Chondrocyte (in vitro differentiated cells): ENCODE measurements at regions not wholly inside any gene's neighbourhood (a gene's known extent, or its start where the extent isn't known, plus 50 kb on each side); places are given as distances from the start of the nearest gene placed in this dataset.

Experiments used
- DNase-seq: peaks from one replicate; pipeline ENCODE4 v3.0.0; 2021; ENCODE audit warnings: mixed read lengths, low spot score
- H3K27ac Mint-ChIP-seq: one replicate; pipeline ENCODE4 v1.8.0; 2021; ENCODE audit warnings: mild to moderate bottlenecking, moderate library complexity, mixed read lengths; ENCODE audit not compliant: unreplicated experiment
- H3K27me3 Mint-ChIP-seq: 2 replicates; pipeline ENCODE4 v1.8.0; 2021; ENCODE audit warnings: low read depth, mixed read lengths
- H3K36me3 Mint-ChIP-seq: 2 replicates; pipeline ENCODE4 v1.8.0; 2021; ENCODE audit warnings: low read depth, mixed read lengths
- H3K4me1 Mint-ChIP-seq: 2 replicates; pipeline ENCODE4 v1.8.0; 2021; ENCODE audit warnings: low read depth, mild to moderate bottlenecking, mixed read lengths
- H3K4me3 Mint-ChIP-seq: one replicate; pipeline ENCODE4 v1.8.0; 2021; ENCODE audit warnings: mild to moderate bottlenecking, moderate library complexity, mixed read lengths; ENCODE audit not compliant: unreplicated experiment
- H3K9me3 Mint-ChIP-seq: 2 replicates; pipeline ENCODE4 v1.8.0; 2021; ENCODE audit warnings: low read depth, mixed read lengths
- TF ChIP-seq, protein P1 (sequence below): fragments of 200-600 bp; sonication (generic); IDR thresholded peaks from 2 replicates; pipeline ENCODE4 v1.5.0; 2021; ENCODE audit warnings: antibody characterized with exemption, mild to moderate bottlenecking, moderate library complexity

DNA sequence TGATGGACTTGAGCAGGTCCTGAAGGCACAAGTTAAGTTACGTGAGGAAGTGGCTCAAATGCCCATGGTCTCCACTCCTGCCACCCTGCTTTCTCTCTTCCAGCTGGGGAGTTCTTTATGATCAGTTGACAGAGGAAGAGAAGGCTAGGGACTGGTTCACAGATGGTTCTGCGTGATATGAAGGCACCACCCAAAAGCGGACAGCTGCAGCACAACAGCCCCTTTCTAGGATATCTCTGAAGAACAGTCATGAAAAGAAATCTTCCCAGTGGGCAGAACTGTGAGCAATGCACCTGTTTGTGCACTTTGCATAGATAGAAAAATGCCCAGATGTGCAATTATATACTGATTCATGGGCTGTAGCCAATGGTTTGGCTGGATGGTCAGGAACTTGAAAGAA, 162.4 kb upstream of the FSCB start:
- Mint-ChIP-seq H3K36me3 (no peaks in the 10 kb centered on the region), H3K9me3 (peaks cover 33% of the 10 kb centered on the region), H3K4me1 (no peaks in the 10 kb centered on the region), H3K4me3 (no peak overlapping the region), H3K27ac (no peak overlapping the region), H3K27me3 (no peaks in the 10 kb centered on the region)
- no peak for DNase-seq
- TF ChIP-seq, protein P1, sequence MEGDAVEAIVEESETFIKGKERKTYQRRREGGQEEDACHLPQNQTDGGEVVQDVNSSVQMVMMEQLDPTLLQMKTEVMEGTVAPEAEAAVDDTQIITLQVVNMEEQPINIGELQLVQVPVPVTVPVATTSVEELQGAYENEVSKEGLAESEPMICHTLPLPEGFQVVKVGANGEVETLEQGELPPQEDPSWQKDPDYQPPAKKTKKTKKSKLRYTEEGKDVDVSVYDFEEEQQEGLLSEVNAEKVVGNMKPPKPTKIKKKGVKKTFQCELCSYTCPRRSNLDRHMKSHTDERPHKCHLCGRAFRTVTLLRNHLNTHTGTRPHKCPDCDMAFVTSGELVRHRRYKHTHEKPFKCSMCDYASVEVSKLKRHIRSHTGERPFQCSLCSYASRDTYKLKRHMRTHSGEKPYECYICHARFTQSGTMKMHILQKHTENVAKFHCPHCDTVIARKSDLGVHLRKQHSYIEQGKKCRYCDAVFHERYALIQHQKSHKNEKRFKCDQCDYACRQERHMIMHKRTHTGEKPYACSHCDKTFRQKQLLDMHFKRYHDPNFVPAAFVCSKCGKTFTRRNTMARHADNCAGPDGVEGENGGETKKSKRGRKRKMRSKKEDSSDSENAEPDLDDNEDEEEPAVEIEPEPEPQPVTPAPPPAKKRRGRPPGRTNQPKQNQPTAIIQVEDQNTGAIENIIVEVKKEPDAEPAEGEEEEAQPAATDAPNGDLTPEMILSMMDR: no peak

- peaks cover 2% of the 10 kb centered on the region for H3K27me3 Mint-ChIP-seq
- TF ChIP-seq, protein P1: no peak
- H3K27ac Mint-ChIP-seq: no peak overlapping the region
- no peaks in the 10 kb centered on the region for H3K36me3 Mint-ChIP-seq
- H3K9me3 Mint-ChIP-seq: no peaks in the 10 kb centered on the region
- DNase-seq: no peak
- H3K4me3 Mint-ChIP-seq: no peak overlapping the region
- no peaks in the 10 kb centered on the region for H3K4me1 Mint-ChIP-seq
Observed at GRCh38 chr14:44663136-44663535, 156.1 kb upstream of the FSCB start.

- Mint-ChIP-seq H3K4me3 (no peak overlapping the region), H3K27ac (no peak overlapping the region), H3K27me3 (peaks cover 2% of the 10 kb centered on the region), H3K9me3 (no peaks in the 10 kb centered on the region), H3K4me1 (no peaks in the 10 kb centered on the region), H3K36me3 (no peaks in the 10 kb centered on the region)
- TF ChIP-seq, protein P1: no peak
- no peak for DNase-seq
Observed at GRCh38 chr14:44662250-44662891, 155.3 kb upstream of the FSCB start.

DNA sequence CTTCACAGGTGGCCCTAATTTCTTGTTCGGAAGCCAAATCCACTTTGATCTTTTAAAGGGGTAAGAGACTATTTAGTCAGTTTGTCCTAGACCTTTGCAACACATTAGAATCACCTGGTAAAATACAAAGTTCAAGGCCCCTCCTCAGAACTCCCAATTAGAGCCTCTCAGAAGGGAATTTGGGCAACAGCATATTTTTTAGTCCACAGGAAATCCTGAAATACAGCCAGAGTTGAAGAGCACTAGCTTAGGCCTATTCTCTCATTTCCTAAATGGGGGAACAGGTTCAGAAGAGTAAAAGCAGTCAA, 151.3 kb upstream of the FSCB start:
- Mint-ChIP-seq H3K4me3 (no peak overlapping the region), H3K27me3 (peaks cover 2% of the 10 kb centered on the region), H3K27ac (no peak overlapping the region), H3K9me3 (no peaks in the 10 kb centered on the region), H3K36me3 (no peaks in the 10 kb centered on the region), H3K4me1 (no peaks in the 10 kb centered on the region)
- DNase-seq: no peak
- TF ChIP-seq, protein P1: no peak

DNA sequence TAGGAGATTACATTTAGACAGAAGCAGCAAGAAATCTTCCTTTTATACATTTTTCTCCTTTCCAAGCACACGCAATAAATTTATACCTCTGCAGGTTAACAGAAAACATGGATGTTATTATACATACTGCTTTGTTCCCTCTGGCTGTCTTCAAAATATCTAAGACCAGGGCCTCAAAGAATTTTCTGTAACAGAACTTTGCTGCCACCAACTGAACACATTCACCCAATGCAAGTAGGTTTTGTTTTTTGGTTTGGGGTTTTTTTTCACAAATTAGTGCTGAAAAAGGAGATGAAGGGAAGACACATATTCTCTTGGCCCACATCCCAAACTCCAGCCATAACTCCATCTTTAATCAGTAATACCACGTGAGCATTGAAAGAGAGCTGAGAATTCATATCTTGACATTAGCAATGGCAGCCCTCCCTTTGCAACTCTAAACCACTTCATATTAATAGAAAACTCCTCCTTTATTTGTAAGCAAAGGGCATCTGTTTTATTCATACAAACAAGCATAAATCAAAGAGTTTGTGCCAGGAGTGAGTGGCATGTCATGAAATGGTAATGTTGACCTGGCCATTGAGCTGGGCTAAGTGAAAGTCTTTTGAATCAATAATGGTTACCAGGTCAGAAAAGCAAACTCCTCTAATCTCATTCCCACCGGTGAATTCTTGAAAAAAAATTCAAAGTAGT, 150.8 kb upstream of the FSCB start:
- TF ChIP-seq, protein P1: peak; percentile 73
- no peaks in the 10 kb centered on the region for H3K36me3 Mint-ChIP-seq
- no peaks in the 10 kb centered on the region for H3K9me3 Mint-ChIP-seq
- H3K4me1 Mint-ChIP-seq: no peaks in the 10 kb centered on the region
- peaks cover 2% of the 10 kb centered on the region for H3K27me3 Mint-ChIP-seq
- DNase-seq: no peak
- no peak overlapping the region for H3K27ac Mint-ChIP-seq
- no peak overlapping the region for H3K4me3 Mint-ChIP-seq
